ENCODE measurements at regions not wholly inside any gene's neighbourhood (a gene's known extent, or its start where the extent isn't known, plus 50 kb on each side); places are given as distances from the start of the nearest gene placed in this dataset.
"Not testable (repeated sequence)": the region's sequence is repeated elsewhere in the genome, so short reads cannot be mapped to it uniquely, and the experiment has no call there.

GRCh38 chr5:56686337-56687195, 128.8 kb upstream of the MAP3K1 start:
- no peak for DNase-seq (ENCODE audit: low read depth)

DNA sequence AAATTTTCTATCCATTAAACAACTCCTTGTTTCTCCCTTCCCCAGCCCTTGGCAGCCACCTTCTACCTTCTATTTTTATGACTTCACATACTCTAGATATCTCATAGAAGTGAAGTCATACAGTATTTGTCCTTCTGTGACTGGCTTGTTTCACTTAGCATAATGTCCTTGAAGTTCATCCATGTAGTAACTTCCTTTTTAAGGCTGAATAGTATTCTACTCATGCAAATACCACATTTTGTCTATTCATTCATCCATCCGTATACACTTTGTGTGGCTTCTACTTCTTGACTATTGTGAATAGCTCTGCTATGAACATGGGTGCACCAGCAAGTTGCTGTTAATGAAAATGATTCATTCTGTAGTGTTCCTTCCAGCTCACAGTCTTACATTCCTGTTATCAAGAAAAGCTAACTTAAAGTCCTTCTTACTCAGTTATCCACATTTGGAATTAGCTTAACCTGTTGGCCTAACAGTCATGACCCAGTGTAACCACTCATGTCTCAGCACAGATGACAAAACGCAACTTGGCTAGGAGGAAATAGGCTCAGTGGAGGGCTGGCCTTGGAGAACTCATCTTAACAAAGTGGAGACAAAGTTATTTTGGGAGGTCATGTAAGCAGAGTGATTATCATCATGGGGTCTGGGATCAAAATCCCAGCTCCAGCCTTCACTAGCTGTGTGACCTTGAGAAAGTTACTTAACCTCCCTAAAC, 129.7 kb upstream of the MAP3K1 start:
- no peak for DNase-seq (ENCODE audit: low read depth)

- no peak for DNase-seq (ENCODE audit: low read depth)
Measured at GRCh38 chr5:56684159-56684558, 131.2 kb upstream of the MAP3K1 start.

- DNase-seq (ENCODE audit: low read depth), result no peak
Measured at GRCh38 chr5:56683733-56684132, 131.6 kb upstream of the MAP3K1 start.

DNA sequence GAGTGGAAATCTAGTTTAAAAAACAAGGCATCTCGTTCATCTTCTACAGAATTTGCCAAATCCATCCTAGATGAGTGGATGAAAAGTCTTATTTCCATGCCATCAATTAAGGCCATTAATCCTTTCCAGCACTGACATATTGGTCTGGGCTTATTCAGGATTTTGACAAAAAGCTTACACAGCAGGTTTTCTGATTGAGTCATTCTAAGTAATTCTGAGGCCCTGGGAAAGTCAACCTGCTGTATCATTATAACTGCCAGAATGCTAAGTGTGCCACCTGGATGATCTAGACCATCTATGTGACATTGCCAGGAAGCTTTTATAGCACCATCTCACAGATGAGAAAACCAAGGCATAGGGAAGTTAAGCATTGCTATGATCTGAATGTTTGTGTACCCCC, 132.1 kb upstream of the MAP3K1 start:
- DNase-seq (ENCODE audit: low read depth), result no peak

DNA sequence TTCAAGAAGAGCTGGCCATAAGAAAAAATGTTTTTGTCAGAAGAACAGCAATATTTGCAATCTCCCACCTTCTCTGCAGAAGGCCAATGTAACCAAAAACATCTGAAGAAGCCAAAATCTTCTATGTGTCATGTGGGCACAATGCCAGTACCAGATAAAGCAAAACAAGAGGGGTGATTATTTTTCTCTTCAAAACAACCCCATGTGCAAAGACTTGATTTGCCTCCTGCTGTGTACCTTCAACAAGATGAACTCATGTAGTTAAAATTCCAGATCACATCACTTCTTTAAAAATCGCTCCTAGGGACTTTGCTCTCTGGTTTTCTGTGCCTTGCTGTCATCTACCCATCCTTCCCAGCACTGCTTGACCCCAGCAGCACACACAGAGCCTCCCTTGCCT, 134.0 kb upstream of the MAP3K1 start:
- DNase-seq (ENCODE audit: low read depth), result no peak

- no peak for DNase-seq (ENCODE audit: low read depth)
Measured at GRCh38 chr5:56680731-56681130, 134.6 kb upstream of the MAP3K1 start.

GRCh38 chr5:56677690-56678305, 137.6 kb upstream of the MAP3K1 start:
- no peak for DNase-seq (ENCODE audit: low read depth)

- no peak for DNase-seq (ENCODE audit: low read depth)
Measured at GRCh38 chr5:56676091-56676768, 139.1 kb upstream of the MAP3K1 start.

DNA sequence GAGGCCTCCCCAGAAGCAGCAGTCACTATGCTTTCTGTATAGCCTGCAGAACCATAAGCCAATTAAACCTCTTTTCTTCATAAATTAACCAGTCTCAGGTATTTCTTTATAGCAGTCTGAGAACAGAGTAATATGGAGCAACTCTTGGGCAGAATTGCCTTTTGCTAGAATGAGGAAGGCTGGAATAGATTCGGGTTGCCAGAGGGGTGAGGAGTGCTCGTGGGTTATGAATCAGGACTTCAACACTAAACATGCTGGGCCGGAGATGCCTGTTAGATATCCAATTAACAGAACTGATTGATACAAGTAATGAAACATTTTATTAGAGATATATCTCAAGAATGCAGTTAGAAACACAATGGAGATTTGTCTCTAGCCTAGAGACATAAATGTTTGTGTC, 140.9 kb upstream of the MAP3K1 start:
- DNase-seq (ENCODE audit: low read depth), result no peak

GRCh38 chr5:56673171-56673570, 142.2 kb upstream of the MAP3K1 start:
- no peak for DNase-seq (ENCODE audit: low read depth)

DNA sequence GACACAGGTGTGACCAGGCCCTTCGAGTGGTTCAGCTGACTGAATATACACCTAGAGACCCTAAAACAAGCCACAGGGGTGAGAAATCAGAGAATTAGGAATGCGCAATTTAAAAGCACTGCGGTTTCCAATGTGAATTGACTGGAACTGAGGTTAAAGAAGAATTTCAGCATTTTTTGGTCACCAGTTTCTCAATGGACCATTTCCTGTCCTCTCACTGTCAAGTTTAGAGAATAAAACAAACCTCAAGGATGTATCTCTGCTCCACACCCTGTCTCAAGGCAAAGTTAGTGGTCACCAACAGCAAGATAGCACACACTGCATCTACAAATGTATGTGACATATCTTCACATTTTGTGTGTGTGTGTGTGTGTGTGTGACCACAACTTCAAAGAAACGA, 143.8 kb upstream of the MAP3K1 start:
- DNase-seq (ENCODE audit: low read depth), result no peak

GRCh38 chr5:56670916-56671315, 144.4 kb upstream of the MAP3K1 start:
- no peak for DNase-seq (ENCODE audit: low read depth)

GRCh38 chr5:56669534-56670483, 145.5 kb upstream of the MAP3K1 start:
- no peak for DNase-seq (ENCODE audit: low read depth)

DNA sequence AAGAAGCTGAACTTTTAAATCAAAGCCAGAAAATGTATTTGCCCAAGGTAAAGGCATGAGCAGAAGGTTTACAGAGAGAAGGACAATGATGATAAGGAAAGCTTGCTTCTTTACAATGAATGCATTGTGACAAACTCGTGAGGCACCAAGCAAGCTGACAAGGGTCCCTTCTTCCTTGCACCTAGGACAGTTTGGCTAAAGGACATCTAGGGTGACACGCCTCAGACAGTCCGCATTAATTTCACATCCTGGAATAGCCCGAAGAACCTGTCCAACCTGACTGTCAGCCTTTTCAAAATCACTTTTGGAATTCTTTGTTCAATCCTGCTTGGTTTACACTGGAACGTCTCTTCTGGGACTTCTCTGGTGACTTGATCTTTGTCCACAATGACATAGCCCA, 146.4 kb upstream of the MAP3K1 start:
- DNase-seq (ENCODE audit: low read depth), result no peak

DNA sequence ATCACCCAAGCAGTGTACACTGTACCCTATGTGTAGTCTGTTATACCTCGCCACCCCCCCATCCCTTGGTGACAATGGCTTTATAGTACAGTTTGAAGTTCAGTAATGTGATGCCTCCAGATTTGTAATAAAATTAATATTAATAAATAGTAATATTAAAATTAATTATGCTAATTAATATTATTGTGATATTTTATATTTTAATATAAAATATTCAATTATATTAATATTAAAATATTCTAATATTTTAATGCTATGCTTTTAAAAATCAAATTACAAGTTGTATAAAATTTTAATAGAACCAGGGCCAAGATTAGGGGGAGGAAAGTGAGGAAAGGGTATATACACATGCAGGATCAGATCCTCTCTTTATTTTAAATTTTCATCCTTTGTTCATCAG, 147.7 kb upstream of the MAP3K1 start:
- DNase-seq (ENCODE audit: low read depth), result no peak

GRCh38 chr5:56666901-56667300, 148.4 kb upstream of the MAP3K1 start:
- no peak for DNase-seq (ENCODE audit: low read depth)

- DNase-seq (ENCODE audit: low read depth), result not testable (repeated sequence)
Measured at GRCh38 chr5:56665117-56665516, 150.2 kb upstream of the MAP3K1 start.

DNA sequence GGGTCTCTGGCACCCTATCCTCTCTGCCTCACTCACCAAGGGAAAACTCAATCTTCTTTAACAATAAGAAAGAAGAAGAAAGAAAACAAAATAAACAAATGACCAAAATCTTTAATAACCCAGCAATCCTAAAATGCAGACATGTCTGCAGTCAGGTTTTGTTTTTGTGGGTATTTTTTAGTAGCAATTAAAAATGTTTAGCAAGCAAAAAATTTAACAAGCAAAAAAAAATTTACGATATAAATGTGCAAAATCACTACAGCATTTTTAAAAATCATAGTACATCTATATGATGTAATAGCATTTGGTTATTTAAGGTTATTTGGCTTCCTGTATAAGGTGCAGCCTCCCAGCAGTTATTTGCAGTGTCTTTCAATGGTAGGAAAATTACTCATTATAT, 151.3 kb upstream of the MAP3K1 start:
- no peak for DNase-seq (ENCODE audit: low read depth)

DNA sequence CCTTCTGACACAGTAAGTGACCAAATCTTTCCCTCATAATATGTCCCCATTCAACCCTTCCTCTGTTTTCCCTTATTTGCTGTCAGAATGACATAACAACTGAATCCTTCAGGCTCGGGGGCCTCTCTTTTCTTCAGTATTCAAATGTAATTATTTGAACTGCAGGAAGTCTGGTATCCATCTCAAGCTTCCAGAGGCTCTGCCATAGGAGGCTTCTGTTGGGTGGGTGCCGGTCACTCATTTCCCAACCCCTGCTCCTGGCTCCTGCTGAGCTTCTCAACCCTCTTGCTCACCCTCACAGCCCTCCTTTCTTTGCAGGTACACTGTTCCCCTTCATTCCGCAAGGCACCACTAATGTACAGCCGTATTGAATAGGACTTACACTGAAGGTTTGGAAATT, 151.8 kb upstream of the MAP3K1 start:
- no peak for DNase-seq (ENCODE audit: low read depth)

- no peak for DNase-seq (ENCODE audit: low read depth)
Measured at GRCh38 chr5:56662893-56663292, 152.5 kb upstream of the MAP3K1 start.

Measured in activated T-cell treated with anti-CD3 and anti-CD28 coated beads for 1 hour (primary cell).